ENCODE measurements at regions not wholly inside any gene's neighbourhood (a gene's known extent, or its start where the extent isn't known, plus 50 kb on each side); places are given as distances from the start of the nearest gene placed in this dataset.
A peak's percentile ranks its signal among the peaks of the same experiment; 100 is the strongest.

- TF ChIP-seq CTCF (IDR thresholded peaks at IDR 0.05; ENCODE audit: control insufficient read depth, insufficient read depth, low read depth, low read length, missing control alignments) = peak; percentile 43
- DNase-seq (ENCODE audit: low read depth) = no peak
- H3K4me3 ChIP-seq (ENCODE audit: control insufficient read depth, low read depth, low read length) = no peak overlapping the region
These were observed 682.6 kb downstream of the KCNA4 start for GRCh38 chr11:29333993-29334775.

- DNase-seq (ENCODE audit: low read depth) = no peak
- no peak overlapping the region for H3K4me3 ChIP-seq (ENCODE audit: control insufficient read depth, low read depth, low read length)
- TF ChIP-seq CTCF (IDR thresholded peaks at IDR 0.05; ENCODE audit: control insufficient read depth, insufficient read depth, low read depth, low read length, missing control alignments) = no peak
These were observed 685.3 kb downstream of the KCNA4 start for GRCh38 chr11:29331451-29332010.

GRCh38 chr11:29328961-29329441 is 687.8 kb downstream of the KCNA4 start:
- H3K4me3 ChIP-seq (ENCODE audit: control insufficient read depth, low read depth, low read length) = no peak overlapping the region
- peak; percentile 74 for TF ChIP-seq CTCF (IDR thresholded peaks at IDR 0.05; ENCODE audit: control insufficient read depth, insufficient read depth, low read depth, low read length, missing control alignments)
- no peak for DNase-seq (ENCODE audit: low read depth)

- no peak for TF ChIP-seq CTCF (IDR thresholded peaks at IDR 0.05; ENCODE audit: control insufficient read depth, insufficient read depth, low read depth, low read length, missing control alignments)
- no peak overlapping the region for H3K4me3 ChIP-seq (ENCODE audit: control insufficient read depth, low read depth, low read length)
- no peak for DNase-seq (ENCODE audit: low read depth)
These were observed 688.9 kb downstream of the KCNA4 start for GRCh38 chr11:29327891-29328290.

GRCh38 chr11:29326757-29327156 is 690.1 kb downstream of the KCNA4 start:
- H3K4me3 ChIP-seq (ENCODE audit: control insufficient read depth, low read depth, low read length) = no peak overlapping the region
- TF ChIP-seq CTCF (IDR thresholded peaks at IDR 0.05; ENCODE audit: control insufficient read depth, insufficient read depth, low read depth, low read length, missing control alignments) = no peak
- no peak for DNase-seq (ENCODE audit: low read depth)

- DNase-seq (ENCODE audit: low read depth) = no peak
- TF ChIP-seq CTCF (IDR thresholded peaks at IDR 0.05; ENCODE audit: control insufficient read depth, insufficient read depth, low read depth, low read length, missing control alignments) = no peak
These were observed 692.5 kb downstream of the KCNA4 start for GRCh38 chr11:29324328-29324727.

More at GRCh38 chr11:29324328-29324727, 692.5 kb downstream of the KCNA4 start:
- H3K4me3 ChIP-seq (ENCODE audit: control insufficient read depth, low read depth, low read length) = no peak overlapping the region
